Small intestine (tissue), 7 donors: ENCODE measurements at regions not wholly inside any gene's neighbourhood (a gene's known extent, or its start where the extent isn't known, plus 50 kb on each side); places are given as distances from the start of the nearest gene placed in this dataset.
"Not testable (repeated sequence)": the region's sequence is repeated elsewhere in the genome, so short reads cannot be mapped to it uniquely, and the experiment has no call there.

Experiments used
- DNase-seq, 2 donors: peaks; one replicate each; pipeline versions ENCODE4 v3.0.0 to v3.0.0-alpha.2; 2013
- FAIRE-seq: peaks from 2 replicates; lab custom pipeline; 2012; peaks lifted over from hg19 to GRCh38; lab: Jason Lieb, UNC
- H3K27ac ChIP-seq, 3 donors: one replicate each; pipeline ENCODE4 v1.5.1; 2013; ENCODE audit warnings: low read length in 2 of 3, mild to moderate bottlenecking in 2 of 3, control low read depth in 1 of 3, inconsistent platforms in 1 of 3, low read depth in 1 of 3, moderate library complexity in 1 of 3
- H3K27me3 ChIP-seq, 3 donors: one replicate each; pipeline ENCODE4 v1.6.1; 2013; ENCODE audit warnings: low read length in 3 of 3, inconsistent platforms in 1 of 3; ENCODE audit not compliant: control insufficient read depth in 3 of 3, insufficient read depth in 3 of 3
- H3K36me3 ChIP-seq, 3 donors: one replicate each; pipeline ENCODE4 v1.6.1; 2013; ENCODE audit warnings: low read length in 3 of 3, inconsistent platforms in 1 of 3, low read depth in 1 of 3, mild to moderate bottlenecking in 1 of 3, moderate library complexity in 1 of 3; ENCODE audit not compliant: control insufficient read depth in 3 of 3, insufficient read depth in 2 of 3
- H3K4me1 ChIP-seq, 3 donors: one replicate each; pipeline ENCODE4 v1.6.1; 2013; ENCODE audit warnings: low read length in 2 of 3, inconsistent platforms in 1 of 3, low read depth in 1 of 3, mild to moderate bottlenecking in 1 of 3, moderate library complexity in 1 of 3; ENCODE audit not compliant: control insufficient read depth in 3 of 3, insufficient read depth in 2 of 3
- H3K4me3 ChIP-seq, 3 donors: one replicate each; pipeline ENCODE4 v1.5.1; 2013; ENCODE audit warnings: low read length in 3 of 3, control low read depth in 1 of 3, inconsistent platforms in 1 of 3, low read depth in 1 of 3, mild to moderate bottlenecking in 1 of 3, moderate library complexity in 1 of 3
- H3K9me3 ChIP-seq, 2 donors: one replicate each; pipeline ENCODE4 v1.6.1; 2013; ENCODE audit warnings: low read depth in 1 of 2, low read length in 1 of 2; ENCODE audit not compliant: control insufficient read depth in 2 of 2, insufficient read depth in 1 of 2
- WGBS, 3 donors: extraction: QIAGEN DNeasy Blood & Tissue Kit; methylation state at CpG; one replicate each; pipeline ENCODE4 v1.1.7; 2013; 5-methylcytosine and 5-hydroxymethylcytosine counted together
- donor health status: healthy with polysubstance abuse.
- donor health status: control.
- donor health status: control.
- donor health status: Bipolar disorder and iron deficiency.
- donor health status: healthy.

GRCh38 chr6:85008296-85009009, 244.1 kb upstream of the TBX18 start:
- no peak for FAIRE-seq

DNA sequence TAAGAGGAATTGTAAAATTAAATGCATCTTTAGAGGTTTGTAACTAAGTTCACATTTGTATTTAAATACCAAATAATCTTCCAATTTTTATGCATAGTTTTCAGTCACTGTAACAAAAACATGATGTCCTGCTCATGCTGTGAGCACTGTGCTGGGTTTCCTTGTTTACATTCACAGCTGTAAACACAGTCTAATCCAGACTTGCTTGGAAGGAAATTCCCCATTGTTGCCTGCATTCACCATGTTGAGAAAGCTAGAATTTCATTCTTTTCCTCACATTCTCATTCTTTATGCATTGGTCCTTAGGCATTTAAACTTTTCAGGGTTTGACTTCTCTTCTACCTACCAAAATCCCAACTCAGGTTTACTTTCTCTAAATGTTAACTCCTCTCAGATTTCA, 242.0 kb upstream of the TBX18 start:
- Histone ChIP-seq H3K4me3 (no peak overlapping the region), H3K27me3 (peaks cover 0 to 2% (median 0%) of the 10 kb centered on the region in 3 donors), H3K36me3 (no peaks in the 10 kb centered on the region), H3K9me3 (no peaks in the 10 kb centered on the region), H3K4me1 (no peaks in the 10 kb centered on the region), H3K27ac (no peak overlapping the region)
- no peak for FAIRE-seq
- no peak for DNase-seq

More at GRCh38 chr6:85008296-85009009, 244.1 kb upstream of the TBX18 start:
- H3K36me3 ChIP-seq: no peaks in the 10 kb centered on the region
- no peaks in the 10 kb centered on the region for H3K4me1 ChIP-seq
- H3K27ac ChIP-seq: no peak overlapping the region
- H3K9me3 ChIP-seq: no peaks in the 10 kb centered on the region
- 73 to 81% (median 73%) methylated on average over 6 of the region's 6 CpGs for WGBS, 3 donors
- DNase-seq: no peak
- no peak overlapping the region for H3K4me3 ChIP-seq
- peaks cover 0 to 2% (median 0%) of the 10 kb centered on the region in 3 donors for H3K27me3 ChIP-seq

DNA sequence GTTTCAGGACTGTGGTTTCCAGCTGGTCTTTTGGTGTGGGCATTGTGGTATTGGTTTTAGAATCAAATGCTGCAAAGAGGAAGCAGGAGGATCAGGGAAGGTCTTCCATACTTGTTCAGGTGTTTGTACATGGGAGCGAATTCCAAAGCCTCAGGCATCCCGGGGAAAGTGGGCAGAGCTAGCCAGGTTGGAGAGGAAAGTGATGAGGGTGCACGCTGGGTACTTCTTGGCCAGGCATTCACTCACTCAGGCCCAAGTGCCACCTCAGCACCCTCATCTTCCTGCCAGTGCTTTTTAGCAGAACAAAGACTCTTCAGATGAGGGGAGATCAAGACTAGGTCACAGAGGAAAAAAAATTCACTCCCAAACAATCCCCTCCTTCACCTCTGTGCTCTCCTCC, 241.1 kb upstream of the TBX18 start:
- H3K27ac ChIP-seq: no peak overlapping the region
- H3K27me3 ChIP-seq: peaks cover 0 to 2% (median 0%) of the 10 kb centered on the region in 3 donors
- no peak for DNase-seq
- H3K9me3 ChIP-seq: no peaks in the 10 kb centered on the region
- H3K4me3 ChIP-seq: no peak overlapping the region
- H3K4me1 ChIP-seq: no peaks in the 10 kb centered on the region
- WGBS, 3 donors: 48 to 69% (median 58%) methylated on average over 3 of the region's 3 CpGs
- H3K36me3 ChIP-seq: no peaks in the 10 kb centered on the region
- FAIRE-seq: no peak

DNA sequence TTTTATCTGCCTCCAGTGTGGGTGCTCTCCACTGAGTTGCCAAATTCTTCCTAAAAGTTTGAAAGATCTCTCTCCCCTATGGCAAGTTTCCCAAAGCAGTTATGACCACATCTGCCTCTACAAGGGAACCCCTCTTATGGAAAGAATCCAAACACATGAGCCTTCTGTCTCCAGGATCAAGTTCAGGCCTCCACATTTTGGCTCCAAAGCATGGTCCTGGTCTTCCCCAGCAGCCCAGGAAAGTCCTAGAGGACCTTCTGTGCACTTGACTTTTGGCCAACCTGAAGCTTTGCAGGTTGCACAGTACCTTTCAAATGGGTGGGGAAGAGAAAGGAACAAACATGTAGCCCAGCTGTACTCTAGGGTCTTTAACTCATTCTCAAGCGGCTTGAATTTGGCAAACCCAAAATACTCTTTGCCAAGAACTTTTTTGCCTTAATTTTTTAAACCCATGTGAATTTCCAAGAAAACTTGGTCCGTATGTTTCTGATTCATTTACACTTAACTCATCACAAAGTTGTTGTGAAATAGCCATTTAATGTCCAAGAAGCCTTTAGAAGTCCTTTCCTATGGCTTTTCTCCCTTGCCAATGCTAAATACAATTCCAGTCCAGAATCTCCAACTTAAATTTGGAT, 240.1 kb upstream of the TBX18 start:
- Histone ChIP-seq H3K36me3 (no peaks in the 10 kb centered on the region), H3K4me3 (no peak overlapping the region), H3K27me3 (peaks cover 0 to 2% (median 0%) of the 10 kb centered on the region in 3 donors), H3K4me1 (no peaks in the 10 kb centered on the region), H3K27ac (no peak overlapping the region), H3K9me3 (no peaks in the 10 kb centered on the region)
- FAIRE-seq (no peak), DNase-seq (no peak)
- 59 to 80% (median 62%) methylated on average over 2 of the region's 2 CpGs for WGBS, 3 donors

GRCh38 chr6:85002847-85003246, 238.4 kb upstream of the TBX18 start:
- Histone ChIP-seq H3K27ac (no peak overlapping the region), H3K27me3 (peaks cover 0 to 2% (median 0%) of the 10 kb centered on the region in 3 donors), H3K4me3 (no peak overlapping the region), H3K36me3 (no peaks in the 10 kb centered on the region), H3K4me1 (no peaks in the 10 kb centered on the region), H3K9me3 (no peaks in the 10 kb centered on the region)
- no peak for DNase-seq
- FAIRE-seq: no peak
- WGBS, 3 donors: 74 to 79% (median 76%) methylated on average over 3 of the region's 3 CpGs

DNA sequence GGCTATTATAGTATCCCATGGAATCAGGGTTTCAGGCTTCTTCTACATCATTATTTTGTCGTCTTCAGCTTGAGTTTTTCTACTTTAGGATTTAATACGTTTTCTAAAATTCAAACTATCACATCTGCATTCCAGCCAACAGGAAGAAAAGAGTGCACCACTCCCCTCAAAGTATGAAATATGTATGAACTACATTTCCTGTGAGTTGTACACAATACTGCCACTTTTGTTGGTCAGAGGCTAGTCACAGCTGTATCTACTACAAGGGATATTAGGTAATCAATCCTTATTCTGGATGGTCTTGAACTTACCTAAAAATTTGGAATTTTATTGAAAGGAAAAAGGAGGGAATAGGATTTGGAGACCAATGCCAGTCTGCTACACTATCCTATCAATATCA, 235.6 kb upstream of the TBX18 start:
- no peaks in the 10 kb centered on the region for H3K4me1 ChIP-seq
- FAIRE-seq (no peak), DNase-seq (no peak)
- WGBS, 3 donors: 68 to 73% (median 71%) methylated on average over 2 of the region's 2 CpGs
- H3K27me3 ChIP-seq: no peaks in the 10 kb centered on the region
- H3K4me3 ChIP-seq: no peak overlapping the region
- H3K36me3 ChIP-seq: no peaks in the 10 kb centered on the region
- H3K27ac ChIP-seq: no peak overlapping the region
- no peaks in the 10 kb centered on the region for H3K9me3 ChIP-seq

GRCh38 chr6:84998223-84998622, 233.8 kb upstream of the TBX18 start:
- no peak for FAIRE-seq
- Histone ChIP-seq H3K4me3 (no peak overlapping the region), H3K4me1 (no peaks in the 10 kb centered on the region), H3K27ac (no peak overlapping the region), H3K27me3 (no peaks in the 10 kb centered on the region), H3K9me3 (no peaks in the 10 kb centered on the region), H3K36me3 (no peaks in the 10 kb centered on the region)
- WGBS, 3 donors: 11 to 39% (median 28%) methylated on average over 1 of the region's 1 CpG
- no peak for DNase-seq

GRCh38 chr6:84988766-84989165, 224.4 kb upstream of the TBX18 start:
- not testable (repeated sequence) for H3K36me3 ChIP-seq, H3K27ac ChIP-seq, H3K9me3 ChIP-seq, H3K4me1 ChIP-seq, H3K4me3 ChIP-seq, FAIRE-seq, H3K27me3 ChIP-seq, DNase-seq
- WGBS, 3 donors: 0 to 39% (median 25%) methylated on average over 1 of the region's 1 CpG
